ENCODE measurements at regions not wholly inside any gene's neighbourhood (a gene's known extent, or its start where the extent isn't known, plus 50 kb on each side); places are given as distances from the start of the nearest gene placed in this dataset.

GRCh38 chr14:36465178-36465577 lies 54.9 kb downstream of the NKX2-1 start:
- POLR2A ChIA-PET: no interaction called here
- no peak for DNase-seq (ENCODE audit: low read depth, low spot score)
- CTCF ChIA-PET: no interaction called here
- no peak for TF ChIP-seq CTCF (IDR thresholded peaks at IDR 0.05; ENCODE audit: insufficient read depth, low read length, missing control alignments)
- no peak overlapping the region for H3K4me3 ChIP-seq (ENCODE audit: low read depth, low read length)

- ChIA-PET CTCF (no interaction called here), POLR2A (no interaction called here)
- no peak for DNase-seq (ENCODE audit: low read depth, low spot score)
- TF ChIP-seq CTCF (IDR thresholded peaks at IDR 0.05; ENCODE audit: insufficient read depth, low read length, missing control alignments): no peak
- no peak overlapping the region for H3K4me3 ChIP-seq (ENCODE audit: low read depth, low read length)
These were observed 57.1 kb downstream of the NKX2-1 start for GRCh38 chr14:36462890-36463289.

- ChIA-PET CTCF (no interaction called here), POLR2A (no interaction called here)
- no peak for TF ChIP-seq CTCF (IDR thresholded peaks at IDR 0.05; ENCODE audit: insufficient read depth, low read length, missing control alignments)
- H3K4me3 ChIP-seq (ENCODE audit: low read depth, low read length): no peak overlapping the region
- no peak for DNase-seq (ENCODE audit: low read depth, low spot score)
These were observed 64.8 kb downstream of the NKX2-1 start for GRCh38 chr14:36455241-36455627.

GRCh38 chr14:36454599-36455240 lies 65.3 kb downstream of the NKX2-1 start:
- no peak overlapping the region for H3K4me3 ChIP-seq (ENCODE audit: low read depth, low read length)
- POLR2A ChIA-PET: no interaction called here
- no peak for TF ChIP-seq CTCF (IDR thresholded peaks at IDR 0.05; ENCODE audit: insufficient read depth, low read length, missing control alignments)
- CTCF ChIA-PET: no interaction called here
- no peak for DNase-seq (ENCODE audit: low read depth, low spot score)

GRCh38 chr14:36452860-36453259 lies 67.2 kb downstream of the NKX2-1 start:
- POLR2A ChIA-PET: no interaction called here
- DNase-seq (ENCODE audit: low read depth, low spot score): no peak
- no peak for TF ChIP-seq CTCF (IDR thresholded peaks at IDR 0.05; ENCODE audit: insufficient read depth, low read length, missing control alignments)

GRCh38 chr14:36451310-36452065 lies 68.5 kb downstream of the NKX2-1 start:
- CTCF ChIA-PET: no interaction called here
- POLR2A ChIA-PET: no interaction called here
- H3K4me3 ChIP-seq (ENCODE audit: low read depth, low read length): no peak overlapping the region
- DNase-seq (ENCODE audit: low read depth, low spot score): no peak
- no peak for TF ChIP-seq CTCF (IDR thresholded peaks at IDR 0.05; ENCODE audit: insufficient read depth, low read length, missing control alignments)

More at GRCh38 chr14:36452860-36453259, 67.2 kb downstream of the NKX2-1 start:
- no peak overlapping the region for H3K4me3 ChIP-seq (ENCODE audit: low read depth, low read length)
- CTCF ChIA-PET: no interaction called here
